ENCODE measurements at regions not wholly inside any gene's neighbourhood (a gene's known extent, or its start where the extent isn't known, plus 50 kb on each side); places are given as distances from the start of the nearest gene placed in this dataset.

- Histone ChIP-seq H3K4me1 (replicated peaks in 1 of 4; ENCODE audit: control insufficient read depth in 3 of 4, insufficient read depth in 4 of 4, low read length in 3 of 4) (no peaks in the 10 kb centered on the region; a peak in 1 of 7 replicates), H3K56ac (replicated peaks; ENCODE audit: insufficient read length, low read depth, low read length) (no peak overlapping the region), H2BK20ac (ENCODE audit: low read length) (no peak overlapping the region), H2AK5ac (ENCODE audit: low read depth, low read length) (no peak overlapping the region), H3K18ac (ENCODE audit: extremely low read depth, low read length) (no peak overlapping the region), H2BK120ac (replicated peaks; ENCODE audit: low read depth, low read length) (no peak overlapping the region), H3K23me2 (ENCODE audit: low read depth, low read length) (no peaks in the 10 kb centered on the region), H4K91ac (replicated peaks; ENCODE audit: insufficient read length, low read length) (no peak overlapping the region), H3K14ac (ENCODE audit: insufficient read length) (no peak overlapping the region), H3K36me3 (ENCODE audit: control insufficient read depth in 2 of 4, insufficient read depth in 4 of 4, low read length in 3 of 4) (no peaks in the 10 kb centered on the region), H3K4me2 (ENCODE audit: insufficient read depth in 1 of 2, low read depth in 2 of 2, low read length in 2 of 2) (no peak overlapping the region), H3K4ac (replicated peaks; ENCODE audit: insufficient read length, low read depth, low read length) (peak overlapping the region; percentile 70), H2BK15ac (ENCODE audit: low read length) (no peak overlapping the region), H2AFZ (ENCODE audit: low read length) (no peak overlapping the region), H4K8ac (ENCODE audit: extremely low read depth, insufficient read depth, low read length) (no peak overlapping the region; the same call in 1 of the 2 replicates), H3K79me1 (ENCODE audit: low read depth, low read length) (no peaks in the 10 kb centered on the region), H2BK12ac (ENCODE audit: low read depth, low read length) (no peak overlapping the region), H3K9me3 (ENCODE audit: insufficient read depth in 2 of 2, low read depth in 1 of 2, low read length in 1 of 2) (no peaks in the 10 kb centered on the region), H3K9ac (replicated peaks in 1 of 4; ENCODE audit: extremely low read depth in 1 of 4, low read depth in 3 of 4, low read length in 3 of 4) (no peak overlapping the region), H3K27me3 (replicated peaks in 1 of 4; ENCODE audit: control insufficient read depth in 3 of 4, extremely low read depth in 1 of 4, insufficient read depth in 3 of 4, low read length in 3 of 4) (peaks cover 0 to 6% (median 1%) of the 10 kb centered on the region in 4 experiments; a peak in 3 of 7 replicates), H3K23ac (ENCODE audit: insufficient read length) (no peak overlapping the region), H4K20me1 (replicated peaks in 1 of 2; ENCODE audit: control insufficient read depth in 1 of 2, insufficient read depth in 2 of 2, low read length in 2 of 2) (no peaks in the 10 kb centered on the region), H4K5ac (ENCODE audit: insufficient read length, low read depth, low read length) (no peak overlapping the region), H3K4me3 (ENCODE audit: extremely low read depth in 1 of 4, insufficient read depth in 2 of 4, low read depth in 3 of 4, low read length in 4 of 4) (no peak overlapping the region), H3K79me2 (ENCODE audit: control insufficient read depth in 1 of 2, insufficient read depth in 2 of 2, low read length in 2 of 2) (no peaks in the 10 kb centered on the region), H2BK5ac (ENCODE audit: low read depth, low read length) (no peak overlapping the region), H3K27ac (ENCODE audit: low read depth, low read length) (no peak overlapping the region)
- WGBS, 2 experiments (ENCODE audit: extremely low coverage in 1 of 2, insufficient coverage in 1 of 2, insufficient read length in 1 of 2, insufficient replicate concordance in 2 of 2, low coverage in 1 of 2, low lambda C conversion rate in 2 of 2, missing lambda C conversion rate in 1 of 2) = 94% methylated on average over 10 of the region's 10 CpGs; no CpG with 5 or more reads in 1 of the 2 experiments
- no peak for DNase-seq (ENCODE audit: low read depth in 1 of 2, low spot score in 2 of 2)
- TF ChIP-seq CBX5 (IDR thresholded peaks at IDR 0.05; ENCODE audit: low read depth, low read length) (no peak), EZH2 (IDR thresholded peaks at IDR 0.05; ENCODE audit: low read depth, low read length, severe bottlenecking) (no peak), BRCA1 (IDR thresholded peaks at IDR 0.05; ENCODE audit: low read depth, low read length) (no peak), SAP30 (IDR thresholded peaks at IDR 0.05; ENCODE audit: insufficient read depth, insufficient replicate concordance, low read length) (no peak), ATF3 (IDR thresholded peaks at IDR 0.05; ENCODE audit: insufficient read depth, low read depth, low read length) (no peak), ZNF274 (IDR thresholded peaks at IDR 0.05; ENCODE audit: borderline replicate concordance, extremely low read depth, low read length) (no peak), SP1 (IDR thresholded peaks at IDR 0.05; ENCODE audit: low read depth, low read length) (no peak)
- CTCF ChIA-PET (ENCODE audit: partially characterized antibody) = interaction anchor here (1.4 kb wide), 1 partner anchor 32 kb away, joined by 6 read pairs; no protein-coding TSS in a partner anchor
- no peak for FAIRE-seq
- POLR2A ChIA-PET (ENCODE audit: partially characterized antibody) = no interaction called here
Observed at GRCh38 chr20:60486315-60486714, 528.1 kb downstream of the CDH26 start.

All from H1 (cell line).